Astrocyte of the spinal cord (primary cell): ENCODE measurements at regions not wholly inside any gene's neighbourhood (a gene's known extent, or its start where the extent isn't known, plus 50 kb on each side); places are given as distances from the start of the nearest gene placed in this dataset.

Experiments used
- DNase-seq: peaks from one replicate; pipeline ENCODE4 v3.0.0; 2011; ENCODE audit warnings: low read depth, low spot score
- H3K4me3 ChIP-seq: 2 replicates; pipeline ENCODE4 v1.5.1; 2011; ENCODE audit warnings: low read depth, mild to moderate bottlenecking, low read length, moderate library complexity
- in situ Hi-C: cut with HindIII; loops from 2 replicates; pipeline ENCODE4 v1.10.0; 2017; ENCODE audit warnings: low sequenced_read_pairs
- TF ChIP-seq, protein P1 (sequence below): IDR thresholded peaks from 2 replicates; pipeline ENCODE4 v1.5.1; 2012; ENCODE audit warnings: low read depth, mild to moderate bottlenecking, low read length, inconsistent platforms

DNA sequence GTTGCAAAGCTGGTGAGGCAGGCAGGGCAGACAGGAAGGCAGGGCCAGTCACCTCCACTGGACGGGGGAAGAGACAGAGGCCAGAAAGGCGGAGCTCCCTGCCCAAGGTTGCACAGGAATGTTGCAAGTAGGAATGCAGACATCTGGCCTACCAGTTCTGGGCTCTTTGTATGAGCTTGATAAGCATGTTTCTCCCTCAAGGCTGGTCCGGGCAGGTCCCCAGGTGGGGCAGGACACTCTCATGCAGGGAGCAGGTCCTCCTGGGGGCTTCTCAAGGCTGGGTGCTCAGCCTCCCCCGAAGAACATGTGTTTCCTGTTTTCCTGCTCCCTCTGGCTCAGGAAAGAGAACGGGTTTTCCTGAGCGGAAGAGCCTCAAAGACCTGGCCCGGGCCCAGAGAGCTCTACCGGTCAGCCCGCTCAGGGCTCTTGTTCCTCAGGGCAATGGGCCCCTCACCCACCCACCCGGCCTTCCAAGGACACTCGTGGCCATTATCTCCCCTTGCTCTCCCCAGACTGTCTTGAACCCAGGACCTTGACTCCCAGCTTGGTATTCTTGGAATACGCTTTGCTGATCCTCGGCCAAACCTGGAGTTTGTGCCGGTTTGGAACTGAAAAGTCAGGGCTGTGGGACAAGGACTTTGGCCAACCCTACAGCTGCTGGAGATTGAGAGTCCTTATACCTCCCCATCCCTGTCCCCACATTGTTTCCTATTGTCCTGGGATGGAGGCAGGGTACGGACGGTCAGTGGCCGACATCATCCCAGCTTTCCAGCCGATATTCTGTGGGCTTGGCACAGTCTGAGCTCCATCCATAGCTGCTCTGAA, 87.7 kb upstream of the HAAO start:
- H3K4me3 ChIP-seq: no peak overlapping the region
- TF ChIP-seq, protein P1, sequence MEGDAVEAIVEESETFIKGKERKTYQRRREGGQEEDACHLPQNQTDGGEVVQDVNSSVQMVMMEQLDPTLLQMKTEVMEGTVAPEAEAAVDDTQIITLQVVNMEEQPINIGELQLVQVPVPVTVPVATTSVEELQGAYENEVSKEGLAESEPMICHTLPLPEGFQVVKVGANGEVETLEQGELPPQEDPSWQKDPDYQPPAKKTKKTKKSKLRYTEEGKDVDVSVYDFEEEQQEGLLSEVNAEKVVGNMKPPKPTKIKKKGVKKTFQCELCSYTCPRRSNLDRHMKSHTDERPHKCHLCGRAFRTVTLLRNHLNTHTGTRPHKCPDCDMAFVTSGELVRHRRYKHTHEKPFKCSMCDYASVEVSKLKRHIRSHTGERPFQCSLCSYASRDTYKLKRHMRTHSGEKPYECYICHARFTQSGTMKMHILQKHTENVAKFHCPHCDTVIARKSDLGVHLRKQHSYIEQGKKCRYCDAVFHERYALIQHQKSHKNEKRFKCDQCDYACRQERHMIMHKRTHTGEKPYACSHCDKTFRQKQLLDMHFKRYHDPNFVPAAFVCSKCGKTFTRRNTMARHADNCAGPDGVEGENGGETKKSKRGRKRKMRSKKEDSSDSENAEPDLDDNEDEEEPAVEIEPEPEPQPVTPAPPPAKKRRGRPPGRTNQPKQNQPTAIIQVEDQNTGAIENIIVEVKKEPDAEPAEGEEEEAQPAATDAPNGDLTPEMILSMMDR: no peak
- DNase-seq: no peak
- in situ Hi-C loops: no loop called here

DNA sequence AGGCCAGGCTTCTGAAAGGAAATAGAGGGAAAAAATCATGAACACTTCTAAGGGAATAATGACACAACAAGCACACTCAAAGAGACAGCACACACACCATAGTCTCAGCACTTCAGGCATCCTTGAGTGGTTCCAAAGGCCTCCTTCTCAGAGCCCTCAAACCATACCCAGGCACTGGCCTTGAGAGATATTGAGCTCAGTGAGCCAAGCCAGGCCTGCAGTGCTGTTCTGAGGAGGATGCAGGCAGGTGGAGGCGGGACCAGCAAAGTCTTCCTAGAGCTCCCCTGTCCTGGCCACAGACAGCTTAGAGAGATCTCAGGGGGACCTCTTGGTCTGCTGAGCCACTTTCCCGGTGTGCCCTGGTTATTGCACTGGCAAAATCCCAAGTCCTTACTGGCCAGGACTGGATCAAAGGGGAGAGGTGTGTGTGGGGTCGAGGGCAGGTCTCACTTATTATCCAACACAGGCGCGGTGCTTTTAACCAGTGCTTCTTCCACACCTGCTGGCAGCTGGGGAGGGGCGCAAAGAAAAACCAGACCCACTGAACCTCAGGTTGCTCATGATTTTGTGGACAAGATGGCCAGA, 86.8 kb upstream of the HAAO start:
- no peak for DNase-seq
- TF ChIP-seq, protein P1: no peak
- in situ Hi-C loops: no loop called here
- H3K4me3 ChIP-seq: no peak overlapping the region

DNA sequence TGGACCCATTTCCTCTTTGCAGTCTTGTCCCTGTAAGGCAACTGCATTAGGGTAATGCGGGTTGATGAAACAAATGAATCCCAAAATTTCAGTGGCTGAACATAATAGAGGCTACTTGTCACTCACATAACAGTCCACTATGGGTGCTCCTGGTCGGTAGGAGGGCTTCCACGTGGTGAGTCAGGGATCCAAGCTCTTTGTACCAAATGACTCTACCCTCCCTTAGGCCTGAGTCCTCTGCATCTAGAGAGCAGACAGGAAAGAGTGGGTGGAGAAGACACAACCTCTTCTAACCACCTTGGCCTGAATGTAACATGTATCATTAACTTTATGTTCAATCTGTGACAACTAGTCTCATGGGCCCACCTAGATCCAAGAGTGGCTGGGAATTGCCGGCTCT, 86.2 kb upstream of the HAAO start:
- TF ChIP-seq, protein P1: no peak
- no peak overlapping the region for H3K4me3 ChIP-seq
- no peak for DNase-seq
- in situ Hi-C loops: no loop called here

DNA sequence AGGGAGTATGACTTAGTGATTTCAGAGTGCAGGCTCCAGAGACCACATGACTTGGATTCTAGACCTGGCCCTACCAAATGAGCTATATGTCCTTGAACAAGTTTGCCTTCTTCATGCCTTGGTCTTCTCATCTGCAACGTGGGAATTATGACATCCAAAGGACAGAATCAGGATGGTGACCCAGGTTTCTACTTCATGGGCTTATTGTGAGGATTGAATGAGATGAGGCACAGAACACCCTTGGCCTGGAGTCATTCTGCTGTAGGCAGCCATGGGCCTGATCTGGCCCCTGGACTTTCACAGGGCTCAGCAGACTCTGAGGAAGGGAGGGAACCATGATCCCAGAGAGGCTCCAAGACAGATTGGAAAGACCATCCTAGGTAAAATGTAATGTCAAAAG, 85.6 kb upstream of the HAAO start:
- DNase-seq: no peak
- in situ Hi-C loops: no loop called here
- no peak overlapping the region for H3K4me3 ChIP-seq
- TF ChIP-seq, protein P1: no peak

DNA sequence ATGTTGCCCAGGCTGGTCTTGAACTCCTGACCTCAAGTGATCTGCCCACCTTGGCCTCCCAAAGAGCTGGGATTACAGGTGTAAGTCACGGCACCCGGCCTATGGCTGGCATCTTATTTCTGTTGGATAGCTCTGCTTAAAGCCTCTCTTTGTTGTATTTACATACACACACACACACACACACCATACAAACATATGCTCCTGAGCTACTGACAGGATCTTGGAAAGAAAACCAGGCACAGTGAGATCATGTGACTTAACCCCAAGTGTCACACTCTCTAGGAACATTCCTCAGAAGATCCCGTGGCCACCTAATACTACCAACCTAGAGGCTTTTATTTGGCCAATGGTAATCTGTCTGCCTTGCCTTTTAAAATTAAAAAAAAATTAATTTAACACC, 85.1 kb upstream of the HAAO start:
- TF ChIP-seq, protein P1: no peak
- in situ Hi-C loops: no loop called here

DNA sequence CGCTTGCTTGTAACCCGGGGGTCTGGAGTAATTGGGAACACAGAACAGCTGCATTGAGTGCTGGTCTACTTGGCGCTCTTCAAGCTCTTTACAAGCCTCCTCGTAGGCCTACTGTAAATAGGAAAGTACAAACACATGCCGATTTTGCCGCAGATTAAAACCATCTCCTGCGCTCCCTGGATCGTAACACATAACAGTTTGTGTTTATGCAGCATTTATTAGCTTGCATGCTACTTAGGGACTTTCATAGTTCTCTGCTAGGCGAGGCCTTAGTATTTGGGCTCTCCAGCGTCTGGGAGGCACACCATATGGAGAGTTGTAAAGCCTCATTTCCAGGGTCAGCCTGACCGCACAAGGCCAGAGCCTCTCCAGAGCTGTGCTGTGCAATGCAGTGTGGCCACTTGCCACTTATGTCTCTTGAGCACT, 84.0 kb upstream of the HAAO start:
- in situ Hi-C loops: no loop called here
- H3K4me3 ChIP-seq: no peak overlapping the region
- DNase-seq: no peak
- TF ChIP-seq, protein P1: no peak

More for the DNA sequence above, 85.1 kb upstream of the HAAO start:
- H3K4me3 ChIP-seq: no peak overlapping the region
- no peak for DNase-seq
